ENCODE measurements at regions not wholly inside any gene's neighbourhood (a gene's known extent, or its start where the extent isn't known, plus 50 kb on each side); places are given as distances from the start of the nearest gene placed in this dataset.

- no peak for TF ChIP-seq CTCF (IDR thresholded peaks at IDR 0.05)
- TF ChIP-seq REST (IDR thresholded peaks at IDR 0.05; ENCODE audit: insufficient read depth in 1 of 2, low read depth in 2 of 2, low read length in 1 of 2): no peak
- TF ChIP-seq POLR2AphosphoS5 (IDR thresholded peaks at IDR 0.05; ENCODE audit: low read depth, low read length): no peak
These were observed 224.1 kb downstream of the BTG1 start for GRCh38 chr12:91921555-91921954.
